Pancreas (tissue), 10 donors: ENCODE measurements at regions not wholly inside any gene's neighbourhood (a gene's known extent, or its start where the extent isn't known, plus 50 kb on each side); places are given as distances from the start of the nearest gene placed in this dataset.
"Not testable (repeated sequence)": the region's sequence is repeated elsewhere in the genome, so short reads cannot be mapped to it uniquely, and the experiment has no call there.

ENCODE experiments used
- ATAC-seq, 4 donors: fragments of 200-7000 bp; cut with Tn5 transposase; one replicate each; pipeline versions ENCODE4 v1.8.0 to v1.9.1; 2020; ENCODE audit warnings: mild to moderate bottlenecking in 4 of 4, moderate library complexity in 4 of 4
- DNase-seq, 6 donors: peaks; one replicate each; pipeline ENCODE4 v3.0.0-alpha.2; 2020
- FAIRE-seq: peaks from 2 replicates; lab custom pipeline; 2012; peaks lifted over from hg19 to GRCh38; lab: Jason Lieb, UNC
- H3K27ac ChIP-seq, 4 donors: fragments of 200-600 bp; sonication (generic); 1 replicate in 3 of 4; 2 replicates in 1 of 4; pipeline versions ENCODE4 v1.5.0 to v1.8.0; 2020
- H3K27me3 ChIP-seq, 4 donors: fragments of 200-600 bp; one replicate each; pipeline ENCODE4 v1.8.0; 2021
- H3K36me3 ChIP-seq, 3 donors: fragments of 200-600 bp; sonication (generic) in 1 of 3; one replicate each; pipeline versions ENCODE4 v1.5.0 to v1.8.0; 2020 to 2021
- H3K4me1 ChIP-seq, 3 donors: fragments of 200-600 bp; one replicate each; pipeline ENCODE4 v1.8.0; 2021
- H3K4me3 ChIP-seq, 4 donors: fragments of 200-600 bp; sonication (generic) in 2 of 4; one replicate each; pipeline versions ENCODE4 v1.5.0 to v1.8.0; 2020 to 2021
- H3K9me3 ChIP-seq, 4 donors: fragments of 200-600 bp; one replicate each; pipeline ENCODE4 v1.8.0; 2021
- CTCF ChIP-seq, 4 donors: fragments of 200-600 bp; sonication (generic) in 3 of 4; IDR thresholded peaks; one replicate each; pipeline versions ENCODE4 v1.5.0 to v1.8.0; 2021; ENCODE audit warnings: antibody characterized with exemption in 4 of 4
- WGBS, 2 donors: extraction: QIAGEN DNeasy Blood & Tissue Kit; methylation state at CpG; one replicate each; pipeline ENCODE4 v1.1.7; 2013; 5-methylcytosine and 5-hydroxymethylcytosine counted together
- intact Hi-C, 3 donors: fragments of 100-400 bp; cut with DNase I; formaldehyde crosslinking; loops; one replicate each; pipeline versions ENCODE4 v1.11.1 to v1.14.2; 2022
- donor health status: healthy with polysubstance abuse.
- donor health status: DM: no; HTN: no; CAD: no; lungs with moderate emphysema.
- donor health status: DM: no; HTN: no; CAD: no.
- donor health status: control.
- donor health status: control.
- donor health status: Bipolar disorder and iron deficiency.
- donor health status: DM: yes; HTN: yes; CAD: no.
- donor health status: DM: no; HTN: no; CAD: no.
- donor health status: DM: no; HTN: no; CAD: no.
- donor health status: DM: yes; HTN: yes; CAD: no.

GRCh38 chr1:38153778-38154470 lies 107.3 kb upstream of the POU3F1 start:
- WGBS, 2 donors = 69 to 76% methylated on average over 12 of the region's 12 CpGs
- Histone ChIP-seq H3K36me3 (no peaks in the 10 kb centered on the region), H3K4me1 (no peaks in the 10 kb centered on the region), H3K4me3 (no peak overlapping the region), H3K27me3 (no peaks in the 10 kb centered on the region), H3K27ac (no peak overlapping the region), H3K9me3 (no peaks in the 10 kb centered on the region)
- DNase-seq (no peak), ATAC-seq (no peak), FAIRE-seq (no peak)
- TF ChIP-seq CTCF (IDR thresholded peaks at IDR 0.05) = no peak
- intact Hi-C loops = no loop called here

- TF ChIP-seq CTCF (IDR thresholded peaks at IDR 0.05) = no peak
- Histone ChIP-seq H3K36me3 (no peaks in the 10 kb centered on the region), H3K4me3 (no peak overlapping the region), H3K9me3 (no peaks in the 10 kb centered on the region), H3K27me3 (no peaks in the 10 kb centered on the region), H3K27ac (no peak overlapping the region), H3K4me1 (no peaks in the 10 kb centered on the region)
- intact Hi-C loops = no loop called here
- FAIRE-seq (no peak), ATAC-seq (no peak), DNase-seq (no peak)
- 40 to 44% methylated on average over 6 of the region's 6 CpGs for WGBS, 2 donors
Measured at GRCh38 chr1:38153066-38153777, 106.6 kb upstream of the POU3F1 start.

- peak in 1 of 4 donors; percentile 6 for TF ChIP-seq CTCF (IDR thresholded peaks at IDR 0.05)
- intact Hi-C loops = no loop called here
- Histone ChIP-seq H3K27ac (no peak overlapping the region), H3K27me3 (no peaks in the 10 kb centered on the region), H3K4me1 (no peaks in the 10 kb centered on the region), H3K4me3 (no peak overlapping the region), H3K9me3 (no peaks in the 10 kb centered on the region), H3K36me3 (no peaks in the 10 kb centered on the region)
- DNase-seq (peak in 1 of 6 donors; percentile 27), FAIRE-seq (no peak), ATAC-seq (peak in 3 of 4 donors; percentile 74 to 83 (median 75))
- 74 to 80% methylated on average over 3 of the region's 3 CpGs for WGBS, 2 donors
Measured at GRCh38 chr1:38152351-38153065, 105.9 kb upstream of the POU3F1 start.

GRCh38 chr1:38151399-38151798 lies 104.8 kb upstream of the POU3F1 start:
- Histone ChIP-seq H3K4me1 (no peaks in the 10 kb centered on the region), H3K27me3 (no peaks in the 10 kb centered on the region), H3K9me3 (no peaks in the 10 kb centered on the region), H3K27ac (no peak overlapping the region), H3K36me3 (no peaks in the 10 kb centered on the region), H3K4me3 (no peak overlapping the region)
- intact Hi-C loops = no loop called here
- TF ChIP-seq CTCF (IDR thresholded peaks at IDR 0.05) = no peak
- no peak for DNase-seq
- no peak for FAIRE-seq
- ATAC-seq = no peak

GRCh38 chr1:38146079-38146478 lies 99.5 kb upstream of the POU3F1 start:
- DNase-seq, H3K4me1 ChIP-seq, H3K36me3 ChIP-seq, H3K9me3 ChIP-seq, H3K27me3 ChIP-seq, FAIRE-seq, H3K4me3 ChIP-seq, intact Hi-C loops, ATAC-seq, H3K27ac ChIP-seq: not testable (repeated sequence)
- WGBS, 2 donors = 53 to 71% methylated on average over 2 of the region's 2 CpGs
